GM18870 (cell line): ENCODE measurements at regions not wholly inside any gene's neighbourhood (a gene's known extent, or its start where the extent isn't known, plus 50 kb on each side); places are given as distances from the start of the nearest gene placed in this dataset.
"Not testable (repeated sequence)": the region's sequence is repeated elsewhere in the genome, so short reads cannot be mapped to it uniquely, and the experiment has no call there.

ENCODE experiments used
- ATAC-seq: cut with Tn5 transposase; IDR thresholded peaks from one replicate; pipeline ENCODE4 v1.9.1; 2021; ENCODE audit warnings: moderate library complexity; ENCODE audit not compliant: unreplicated experiment

DNA sequence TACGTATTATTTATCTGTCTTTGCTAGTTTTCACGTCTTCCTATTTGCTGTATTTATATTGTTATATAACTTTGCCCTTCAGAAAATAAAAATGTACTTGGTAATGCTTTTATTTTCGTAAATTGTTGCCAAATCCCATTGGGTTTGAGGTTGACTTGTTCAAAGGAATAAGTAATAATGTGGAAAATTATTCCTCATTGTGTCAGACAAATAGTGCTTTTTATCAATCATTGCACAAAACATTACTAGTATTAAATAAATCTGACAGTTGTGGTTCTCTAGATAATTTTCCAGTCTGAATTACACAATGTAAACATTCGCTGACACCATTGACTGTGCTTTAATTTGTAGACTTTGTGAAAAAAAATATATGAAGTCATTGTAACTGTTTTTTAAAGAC, 798.3 kb upstream of the TMEFF2 start:
- no peak for ATAC-seq

DNA sequence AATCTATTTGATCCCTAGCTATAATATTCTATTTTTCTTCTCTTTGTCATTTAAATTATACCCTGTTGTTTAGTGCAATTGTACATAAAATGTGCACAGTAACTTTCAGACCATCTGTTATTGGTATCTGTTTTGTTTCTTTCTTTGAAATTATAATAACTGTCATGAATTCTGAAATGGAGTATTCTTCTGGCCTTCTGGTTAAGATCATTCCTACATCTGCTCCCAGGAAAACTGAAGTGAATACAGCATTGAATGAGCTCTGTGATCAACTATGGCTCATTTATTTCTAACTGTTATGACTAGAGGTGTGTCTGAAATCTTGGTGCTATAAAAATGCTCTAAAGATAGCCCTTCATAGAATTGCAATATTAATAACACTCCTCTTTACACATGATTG, 788.4 kb upstream of the TMEFF2 start:
- ATAC-seq = no peak

DNA sequence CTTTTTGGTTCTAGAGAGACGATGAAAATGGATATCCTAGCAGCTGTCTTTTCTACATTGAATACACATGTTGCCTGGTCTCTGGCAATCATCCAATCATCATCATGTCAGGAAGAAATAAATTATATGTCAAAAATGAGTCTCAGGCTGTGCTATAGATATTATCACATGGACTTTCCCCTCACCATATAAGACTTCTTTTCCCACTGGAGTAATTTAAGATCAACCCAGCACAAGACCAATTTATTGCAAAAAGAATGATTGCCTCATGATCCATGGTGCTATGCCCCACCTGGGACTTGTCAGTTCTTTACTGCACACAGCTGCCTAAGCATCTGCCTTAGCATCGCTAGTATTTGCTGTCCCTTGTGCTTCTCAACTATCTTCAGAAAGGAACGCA, 783.7 kb upstream of the TMEFF2 start:
- no peak for ATAC-seq

DNA sequence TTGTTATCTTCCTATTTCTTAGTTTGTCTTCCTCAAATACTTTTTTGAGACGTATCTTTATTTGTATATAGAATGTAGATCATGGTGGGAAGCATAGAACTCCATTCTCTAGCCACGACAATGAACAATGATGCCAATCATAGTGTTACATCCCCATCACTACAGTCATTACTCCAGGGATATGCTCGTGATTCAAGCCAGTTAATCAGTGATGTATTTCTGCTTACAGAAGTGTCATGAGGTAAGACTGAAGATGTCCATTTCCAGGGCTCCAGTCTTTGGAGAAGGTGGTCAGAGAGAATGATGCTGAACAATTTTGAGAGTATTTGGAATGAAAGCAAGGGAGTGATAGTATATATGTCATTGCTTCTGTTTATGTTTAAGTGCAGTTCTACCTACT, 777.2 kb upstream of the TMEFF2 start:
- no peak for ATAC-seq

DNA sequence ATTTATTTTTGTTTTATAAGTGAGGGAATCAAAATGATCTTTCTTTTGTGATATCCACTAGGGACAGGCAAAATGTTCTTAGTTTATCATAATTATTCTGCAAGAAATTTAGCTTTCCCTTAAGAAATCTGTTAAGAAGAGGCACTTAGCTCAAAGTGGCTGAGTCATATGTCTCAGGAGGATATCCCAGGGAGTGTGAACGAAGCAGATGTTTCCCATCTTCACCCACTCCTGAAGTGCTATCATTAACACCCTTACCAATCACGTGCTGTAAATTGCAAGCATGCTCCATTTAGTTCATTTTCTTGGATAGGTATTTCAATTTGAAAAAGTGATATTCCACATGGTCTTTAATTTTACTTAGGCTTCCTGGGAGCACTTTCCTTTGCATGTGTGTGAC, 774.3 kb upstream of the TMEFF2 start:
- ATAC-seq = no peak

DNA sequence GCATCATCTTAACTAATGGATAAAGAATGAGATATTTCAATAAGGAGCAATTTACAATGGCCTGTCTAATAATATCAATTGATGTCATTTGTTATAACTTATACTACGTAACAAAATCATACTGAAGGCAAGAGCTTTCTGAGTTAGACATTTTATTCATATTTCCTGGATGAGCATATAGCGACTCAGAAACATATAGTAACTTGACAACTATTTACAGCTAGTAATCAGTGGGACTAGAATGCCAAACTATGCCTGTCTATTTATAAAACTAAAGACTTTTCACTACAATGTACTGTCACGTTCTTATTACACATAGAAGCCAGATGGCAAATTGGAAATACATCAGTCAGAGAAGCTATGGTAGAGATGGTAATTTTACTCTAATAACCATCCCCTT, 766.2 kb upstream of the TMEFF2 start:
- ATAC-seq = no peak

DNA sequence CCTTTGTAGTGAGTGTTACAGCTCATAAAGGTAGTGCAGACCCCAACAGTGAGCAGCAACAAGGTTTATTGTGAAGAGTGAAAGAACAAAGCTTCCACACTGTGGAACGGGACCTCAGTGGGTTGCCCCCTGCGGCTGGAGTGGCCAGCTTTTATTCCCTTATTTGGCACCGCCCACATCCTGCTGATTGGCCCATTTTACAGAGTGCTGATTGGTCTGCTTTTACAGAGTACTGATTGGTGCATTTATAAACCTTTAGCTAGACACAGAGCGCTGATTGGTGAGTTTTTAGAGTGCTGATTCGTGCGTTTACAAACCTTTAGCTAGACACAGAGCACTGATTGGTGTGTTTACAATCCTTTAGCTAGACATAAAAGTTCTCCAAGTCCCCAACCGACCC, 763.9 kb upstream of the TMEFF2 start:
- not testable (repeated sequence) for ATAC-seq

DNA sequence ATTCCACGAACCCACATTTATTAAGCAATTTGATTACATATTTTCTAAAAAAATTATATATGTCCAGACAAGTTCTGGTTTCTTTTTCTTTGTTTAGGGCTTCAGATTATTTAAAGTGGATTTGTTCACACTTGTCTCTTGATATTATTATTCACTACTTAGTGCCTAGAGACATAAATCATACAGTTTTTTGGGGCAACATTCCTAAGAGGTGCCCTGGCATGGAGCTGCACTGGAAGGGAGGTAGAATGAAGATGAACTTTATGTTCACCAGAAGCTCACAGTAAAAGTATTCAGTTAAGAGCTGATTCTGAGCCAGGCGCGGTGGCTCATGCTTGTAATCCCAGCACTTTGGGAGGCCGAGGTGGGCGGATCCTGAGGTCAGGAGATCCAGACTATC, 762.7 kb upstream of the TMEFF2 start:
- no peak for ATAC-seq

DNA sequence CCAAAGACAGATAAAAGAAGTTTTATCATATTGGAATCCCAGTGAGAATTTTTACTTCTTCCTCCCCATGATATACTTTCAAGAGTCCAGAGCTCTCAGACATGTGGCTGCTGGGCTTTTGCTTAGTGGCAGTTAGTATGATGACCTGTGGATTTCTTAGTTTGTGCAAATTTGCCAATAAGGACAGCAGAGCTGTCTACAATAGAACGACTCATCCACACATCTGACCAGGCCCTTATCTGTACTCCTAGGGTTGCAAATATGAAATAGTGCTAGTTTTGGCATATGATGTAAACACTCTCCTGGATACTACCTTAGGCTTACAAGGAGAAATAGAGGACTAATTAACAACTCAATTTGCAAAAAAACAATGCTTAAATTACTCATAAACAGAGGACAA, 758.4 kb upstream of the TMEFF2 start:
- no peak for ATAC-seq

DNA sequence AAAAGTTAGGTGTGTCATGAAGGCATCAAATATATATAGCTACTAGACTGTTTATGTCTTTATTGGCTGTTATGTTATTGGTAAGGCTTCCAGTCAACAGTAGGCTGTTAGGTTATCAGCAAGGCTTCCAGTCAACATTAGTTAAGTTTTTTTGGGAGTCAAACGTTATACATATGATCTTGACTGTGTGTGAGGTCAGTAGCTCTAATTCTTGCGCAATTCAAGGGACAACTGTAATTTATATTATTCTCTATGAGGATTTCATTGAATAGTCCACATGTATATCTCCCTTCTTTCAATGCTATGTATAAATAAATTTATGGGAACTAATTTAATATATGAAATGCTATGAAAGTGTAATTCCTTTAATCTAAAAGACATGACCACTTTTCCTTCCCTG, 757.5 kb upstream of the TMEFF2 start:
- no peak for ATAC-seq

DNA sequence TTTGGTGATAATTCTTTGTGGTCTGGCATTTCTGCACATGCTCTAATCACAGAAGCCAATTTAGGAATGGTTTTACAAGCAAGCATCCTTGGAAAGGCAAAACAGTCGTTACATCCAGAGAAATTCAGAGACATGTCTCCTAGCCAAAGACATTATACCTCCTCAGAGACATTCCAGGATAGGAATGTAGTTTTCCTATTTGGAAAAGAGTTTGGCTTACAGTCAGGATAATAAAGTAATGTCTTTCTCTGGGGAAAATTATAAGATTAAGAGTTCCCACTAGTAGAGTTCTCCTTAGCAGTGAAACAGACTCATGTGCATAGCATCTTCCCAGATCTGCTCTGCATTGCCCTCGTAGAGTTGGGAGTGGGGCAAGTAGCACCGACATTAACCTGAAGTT, 753.6 kb upstream of the TMEFF2 start:
- ATAC-seq = no peak

DNA sequence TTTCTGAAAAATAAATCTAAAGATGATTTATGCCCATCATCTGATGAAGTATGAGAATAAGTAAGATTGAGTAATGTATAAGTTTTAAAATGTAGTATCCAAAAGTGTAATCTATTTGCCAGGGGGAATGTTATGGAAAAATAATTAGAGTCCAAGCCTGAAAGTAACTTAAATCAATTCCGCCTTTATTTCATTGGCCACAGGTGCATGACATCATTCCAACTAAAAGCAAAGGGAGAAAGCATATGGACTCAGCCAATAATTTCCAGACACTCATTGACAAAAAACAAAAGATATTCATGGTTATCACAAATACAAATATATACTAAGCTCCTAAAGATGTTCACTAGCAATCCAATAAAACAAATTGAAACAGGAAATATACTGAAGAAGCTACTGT, 752.6 kb upstream of the TMEFF2 start:
- ATAC-seq = no peak

DNA sequence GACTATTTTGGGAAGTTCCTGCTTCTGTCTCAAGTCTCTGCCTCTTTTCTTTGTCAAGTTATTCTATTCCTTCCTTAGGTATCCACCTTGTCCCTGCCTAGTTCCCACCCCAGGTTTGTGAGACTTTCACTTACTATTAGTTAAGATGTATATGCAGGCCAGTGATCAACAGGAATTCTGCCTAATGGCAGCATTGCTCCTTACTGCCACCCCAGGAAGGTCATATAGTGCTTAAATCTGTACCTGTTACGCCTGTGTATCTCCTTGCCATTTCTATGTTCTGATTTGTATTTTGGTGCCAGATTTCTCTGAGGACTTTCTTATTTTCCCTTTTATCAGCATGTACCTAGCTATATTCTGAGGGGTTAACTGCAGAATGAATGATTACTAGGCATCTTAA, 746.0 kb upstream of the TMEFF2 start:
- no peak for ATAC-seq

DNA sequence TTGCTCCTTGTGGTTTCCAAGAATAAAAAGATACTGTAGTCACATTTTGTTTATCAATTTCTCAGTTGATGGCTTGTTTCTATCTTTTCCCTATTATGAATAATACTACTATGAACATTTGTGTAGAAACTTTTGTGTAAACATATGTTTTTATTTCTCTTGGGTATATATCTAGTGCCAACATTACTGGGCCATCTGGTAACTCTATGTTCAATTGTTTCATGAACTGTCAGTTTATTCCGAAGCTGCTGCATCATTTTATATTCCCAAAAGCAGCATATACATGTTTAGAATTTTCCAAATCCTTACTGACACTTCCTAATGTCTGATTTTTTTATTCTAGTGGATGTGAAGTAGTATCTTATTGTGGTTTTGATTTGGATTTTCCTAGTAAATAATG, 737.6 kb upstream of the TMEFF2 start:
- ATAC-seq = no peak

DNA sequence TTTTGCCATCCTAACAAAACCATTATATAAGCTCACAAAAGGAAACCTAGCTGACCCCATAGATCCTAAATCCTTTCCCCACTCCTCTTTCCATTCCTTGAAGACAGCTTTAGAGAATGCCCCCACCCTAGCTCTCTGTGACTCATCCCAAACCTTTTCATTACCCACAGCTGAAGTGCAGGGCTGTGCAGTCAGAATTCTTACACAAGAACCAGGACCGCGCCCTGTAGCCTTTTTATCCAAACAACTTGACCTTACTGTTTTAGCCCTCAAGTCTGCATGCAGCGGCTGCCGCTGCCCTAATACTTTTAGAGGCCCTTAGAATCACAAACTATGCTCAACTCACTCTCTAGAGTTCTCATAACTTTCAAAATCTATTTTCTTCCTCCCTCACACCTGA, 726.9 kb upstream of the TMEFF2 start:
- ATAC-seq = not testable (repeated sequence)

DNA sequence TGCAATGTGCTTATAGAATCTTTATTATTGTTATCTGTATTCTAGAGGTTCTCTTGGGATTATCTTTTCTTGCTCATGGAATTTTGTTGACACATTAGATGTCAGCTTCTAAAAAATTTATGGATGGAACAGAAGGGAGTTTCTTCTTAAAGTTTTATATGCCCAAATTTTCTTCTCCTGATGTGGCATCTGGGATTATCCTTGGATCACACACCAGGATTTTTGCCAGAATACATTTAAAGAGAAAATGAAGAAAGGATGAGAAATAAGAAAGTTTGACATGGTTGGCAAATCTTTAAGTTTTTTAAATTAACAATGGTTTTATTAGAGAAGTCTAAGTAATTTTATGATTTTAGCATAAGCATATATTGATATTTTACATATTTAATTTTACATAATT, 706.7 kb upstream of the TMEFF2 start:
- no peak for ATAC-seq

DNA sequence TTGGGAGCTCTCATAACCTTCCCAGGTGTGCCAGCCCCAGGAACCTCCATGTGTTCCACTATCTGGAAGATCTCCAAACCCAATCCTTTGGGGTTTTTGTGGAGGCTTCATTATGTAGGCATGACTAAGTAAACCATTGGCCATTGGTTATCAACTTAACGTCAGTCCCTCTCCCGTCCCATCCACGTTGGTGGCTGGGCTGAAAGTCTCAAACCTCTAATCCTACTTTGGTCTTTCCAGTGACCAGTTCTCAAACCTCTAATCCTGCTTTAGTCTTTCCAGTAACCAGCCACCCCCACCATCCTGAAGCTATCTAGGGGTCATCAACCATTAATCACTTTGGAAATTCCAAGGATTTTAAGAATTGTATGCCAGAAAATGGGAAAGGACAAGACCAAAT, 704.7 kb upstream of the TMEFF2 start:
- no peak for ATAC-seq

DNA sequence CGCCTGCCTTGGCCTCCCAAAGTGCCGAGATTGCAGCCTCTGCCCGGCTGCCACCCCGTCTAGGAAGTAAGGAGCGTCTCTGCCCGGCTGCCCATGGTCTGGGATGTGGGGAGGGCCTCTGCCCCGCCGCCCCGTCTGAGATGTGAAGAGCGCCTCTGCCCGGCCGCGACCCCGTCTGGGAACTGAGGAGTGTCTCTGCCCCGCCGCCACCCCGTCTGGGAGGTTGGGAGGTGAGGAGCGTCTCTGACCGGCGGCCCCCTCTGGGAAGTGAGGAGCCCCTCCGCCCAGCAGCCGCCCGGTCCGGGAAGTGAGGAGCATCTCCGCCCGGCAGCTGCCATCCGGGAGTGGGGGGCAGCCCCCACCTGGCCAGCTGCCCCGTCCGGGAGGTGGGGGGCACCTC, 699.2 kb upstream of the TMEFF2 start:
- not testable (repeated sequence) for ATAC-seq

DNA sequence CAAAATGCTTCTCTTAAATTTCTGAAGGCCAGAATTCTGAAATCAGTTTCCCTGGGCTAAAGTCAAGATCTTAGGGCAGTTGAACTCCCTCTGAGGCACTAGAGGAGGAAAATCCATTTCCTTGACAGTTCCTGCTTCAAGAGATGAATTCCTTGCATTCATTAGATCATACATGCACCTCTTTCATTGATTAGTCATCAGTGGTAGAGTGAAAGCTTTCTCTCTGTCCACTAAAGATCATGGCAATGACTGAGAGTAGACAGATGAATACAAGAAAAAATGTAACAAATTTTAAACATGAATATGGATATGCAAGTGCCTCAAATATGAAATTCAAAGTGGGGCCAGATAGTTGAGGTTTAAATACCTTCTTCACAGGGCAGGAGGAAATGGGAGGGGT, 693.4 kb upstream of the TMEFF2 start:
- no peak for ATAC-seq

DNA sequence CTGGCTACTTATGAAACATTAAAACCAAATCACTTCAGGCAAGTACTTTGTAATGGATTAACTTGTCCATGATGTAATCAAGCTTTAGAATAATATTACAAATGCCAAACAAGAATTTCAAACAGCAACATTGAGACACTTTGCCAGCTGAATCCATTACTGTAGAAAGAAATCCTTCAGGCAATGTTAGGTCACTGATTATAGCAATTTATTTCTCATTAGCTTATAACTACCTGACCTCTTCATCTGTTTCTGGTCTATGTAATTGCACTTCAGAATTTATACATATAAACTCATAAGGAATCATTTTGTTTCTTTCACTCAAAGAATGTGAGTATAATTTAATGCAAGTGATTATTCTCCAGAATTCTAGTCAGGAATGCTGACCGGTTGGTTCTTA, 692.6 kb upstream of the TMEFF2 start:
- no peak for ATAC-seq

DNA sequence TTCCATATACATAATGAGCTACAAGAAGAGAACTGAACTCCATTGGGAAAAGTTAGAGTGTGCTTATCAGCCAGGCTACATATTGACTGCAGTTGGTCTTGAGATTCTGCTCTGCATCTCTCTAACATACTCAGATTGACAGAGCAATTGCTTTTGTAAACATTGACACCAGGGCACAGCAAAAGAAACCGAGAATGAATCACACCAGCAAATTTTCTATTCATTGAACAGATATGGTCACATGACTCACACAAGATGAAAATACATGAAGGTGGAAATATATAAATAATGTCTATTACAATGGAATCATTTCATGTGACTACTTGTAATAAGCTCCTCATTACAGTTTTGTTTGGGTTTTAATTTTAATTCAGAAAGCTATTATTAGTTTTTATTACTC, 691.9 kb upstream of the TMEFF2 start:
- ATAC-seq = no peak

DNA sequence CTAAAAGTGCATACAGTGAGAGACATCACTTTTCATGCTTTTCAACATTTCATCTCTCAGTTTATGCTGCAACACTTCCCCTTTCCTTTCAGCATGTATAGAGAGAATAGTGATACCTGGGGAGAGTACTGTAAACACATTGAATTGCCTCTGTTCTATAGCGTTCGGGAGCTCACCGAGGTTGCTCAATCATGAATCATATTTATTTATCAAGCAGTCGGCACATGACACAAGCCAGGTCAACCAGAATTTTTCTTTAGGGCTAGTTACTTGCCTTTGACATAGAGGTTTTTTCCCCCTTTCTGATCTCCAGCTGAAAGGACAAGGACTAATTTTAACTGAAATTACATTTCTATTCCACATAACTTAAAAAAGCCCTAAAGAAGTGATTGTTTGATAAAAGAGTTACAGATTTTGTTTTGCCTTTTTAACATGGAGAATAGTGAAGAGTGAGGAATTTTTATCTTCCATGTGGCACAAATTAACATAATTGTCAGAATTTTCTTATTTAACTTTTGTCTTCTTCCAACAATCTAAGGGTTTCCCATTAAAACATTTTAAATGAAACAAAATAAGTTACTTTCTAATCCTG, 690.9 kb upstream of the TMEFF2 start:
- no peak for ATAC-seq

DNA sequence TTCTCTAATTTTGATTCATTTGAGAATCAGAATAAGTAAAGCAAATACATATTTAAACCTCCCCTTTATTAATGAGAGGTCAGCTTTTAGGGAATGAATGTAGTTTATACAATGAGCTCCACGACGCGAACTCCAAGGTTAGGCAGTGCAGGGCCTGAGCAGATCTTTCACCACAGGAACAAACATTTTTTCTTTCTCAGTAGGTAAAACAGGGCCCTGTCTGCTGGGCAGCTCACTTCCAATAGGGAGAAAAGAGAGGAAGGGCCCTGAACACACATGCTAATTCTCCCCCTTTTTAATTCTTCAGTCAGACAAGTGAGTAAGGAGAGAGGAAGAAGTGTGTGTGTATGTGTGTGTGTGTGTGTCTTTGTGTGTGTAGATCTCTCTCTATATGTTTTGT, 682.4 kb upstream of the TMEFF2 start:
- no peak for ATAC-seq

DNA sequence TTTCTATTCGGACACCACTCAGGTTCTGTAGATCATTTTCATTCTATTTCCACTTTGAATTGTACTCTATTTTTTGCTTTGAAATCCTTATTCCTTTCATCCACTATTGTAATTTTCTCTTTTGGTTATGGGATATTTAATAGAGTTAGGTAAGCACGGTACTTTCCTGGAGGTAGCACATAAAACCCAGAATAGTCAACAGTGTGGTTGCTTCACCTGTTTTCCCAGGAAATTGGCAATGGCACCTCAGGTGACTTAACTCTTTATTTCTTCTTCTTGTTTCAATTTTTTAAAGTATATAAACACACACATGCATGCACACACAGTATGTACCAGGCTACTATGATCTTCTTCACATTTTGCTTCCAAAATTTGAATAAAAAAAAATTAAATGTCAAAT, 682.0 kb upstream of the TMEFF2 start:
- no peak for ATAC-seq
